Activated T-cell treated with anti-CD3 and anti-CD28 coated beads, Interleukin-2, amount 50 U/mL, for 24 hours (primary cell): ENCODE measurements at regions not wholly inside any gene's neighbourhood (a gene's known extent, or its start where the extent isn't known, plus 50 kb on each side); places are given as distances from the start of the nearest gene placed in this dataset.
"Not testable (repeated sequence)": the region's sequence is repeated elsewhere in the genome, so short reads cannot be mapped to it uniquely, and the experiment has no call there.

Experiments
- DNase-seq: peaks from one replicate; pipeline ENCODE4 v3.0.0-alpha.2; 2020
- H3K27ac Mint-ChIP-seq: 2 replicates; pipeline ENCODE4 v1.8.0; 2020; ENCODE audit warnings: mild to moderate bottlenecking, mixed read lengths
- H3K27me3 Mint-ChIP-seq: 2 replicates; pipeline ENCODE4 v1.8.0; 2020; ENCODE audit warnings: mixed read lengths
- H3K36me3 Mint-ChIP-seq: 2 replicates; pipeline ENCODE4 v1.8.0; 2020; ENCODE audit warnings: low read depth, mixed read lengths
- H3K4me1 Mint-ChIP-seq: 2 replicates; pipeline ENCODE4 v1.8.0; 2020; ENCODE audit warnings: low read depth, mixed read lengths
- H3K4me3 Mint-ChIP-seq: 2 replicates; pipeline ENCODE4 v1.8.0; 2020; ENCODE audit warnings: mild to moderate bottlenecking, moderate library complexity, mixed read lengths
- H3K9me3 Mint-ChIP-seq: 2 replicates; pipeline ENCODE4 v1.8.0; 2020; ENCODE audit warnings: mixed read lengths

- DNase-seq = no peak
- H3K36me3 Mint-ChIP-seq = peaks cover 31% of the 10 kb centered on the region
- H3K4me3 Mint-ChIP-seq = no peak overlapping the region
- no peaks in the 10 kb centered on the region for H3K27me3 Mint-ChIP-seq
- peaks cover 61% of the 10 kb centered on the region for H3K4me1 Mint-ChIP-seq
- no peak overlapping the region for H3K27ac Mint-ChIP-seq
- peaks cover 6% of the 10 kb centered on the region for H3K9me3 Mint-ChIP-seq
These were observed 55.9 kb upstream of the ATP5PO start for GRCh38 chr21:33971492-33972013.

GRCh38 chr21:33969581-33969980, 54.0 kb upstream of the ATP5PO start:
- H3K4me3 Mint-ChIP-seq = no peak overlapping the region
- DNase-seq = no peak
- H3K4me1 Mint-ChIP-seq = peaks cover 47% of the 10 kb centered on the region
- no peak overlapping the region for H3K27ac Mint-ChIP-seq
- peaks cover 6% of the 10 kb centered on the region for H3K9me3 Mint-ChIP-seq
- H3K27me3 Mint-ChIP-seq = no peaks in the 10 kb centered on the region
- peaks cover 28% of the 10 kb centered on the region for H3K36me3 Mint-ChIP-seq

- Mint-ChIP-seq H3K36me3 (peaks cover 32% of the 10 kb centered on the region), H3K4me3 (no peak overlapping the region), H3K27me3 (no peaks in the 10 kb centered on the region), H3K4me1 (peaks cover 47% of the 10 kb centered on the region), H3K9me3 (peaks cover 6% of the 10 kb centered on the region), H3K27ac (no peak overlapping the region)
- DNase-seq = no peak
These were observed 53.4 kb upstream of the ATP5PO start for GRCh38 chr21:33968995-33969348.

GRCh38 chr21:33968080-33968994, 52.7 kb upstream of the ATP5PO start:
- Mint-ChIP-seq H3K4me1 (peaks cover 45% of the 10 kb centered on the region), H3K27me3 (no peaks in the 10 kb centered on the region), H3K27ac (peak overlapping the region; percentile 22), H3K9me3 (peaks cover 6% of the 10 kb centered on the region), H3K4me3 (no peak overlapping the region), H3K36me3 (peaks cover 38% of the 10 kb centered on the region)
- no peak for DNase-seq

GRCh38 chr21:33967086-33967571, 51.5 kb upstream of the ATP5PO start:
- H3K9me3 Mint-ChIP-seq = peaks cover 6% of the 10 kb centered on the region
- H3K4me1 Mint-ChIP-seq = peaks cover 39% of the 10 kb centered on the region
- H3K36me3 Mint-ChIP-seq = peaks cover 50% of the 10 kb centered on the region
- H3K27ac Mint-ChIP-seq = no peak overlapping the region
- H3K4me3 Mint-ChIP-seq = no peak overlapping the region
- no peaks in the 10 kb centered on the region for H3K27me3 Mint-ChIP-seq
- no peak for DNase-seq

- Mint-ChIP-seq H3K27me3 (no peaks in the 10 kb centered on the region), H3K9me3 (peaks cover 6% of the 10 kb centered on the region), H3K4me1 (peaks cover 35% of the 10 kb centered on the region), H3K4me3 (no peak overlapping the region), H3K36me3 (peaks cover 51% of the 10 kb centered on the region), H3K27ac (no peak overlapping the region)
- DNase-seq = no peak
These were observed 50.8 kb upstream of the ATP5PO start for GRCh38 chr21:33966324-33966949.

- H3K4me1 Mint-ChIP-seq = peaks cover 33% of the 10 kb centered on the region
- DNase-seq, H3K9me3 Mint-ChIP-seq, H3K27ac Mint-ChIP-seq, H3K4me3 Mint-ChIP-seq, H3K27me3 Mint-ChIP-seq: not testable (repeated sequence)
- H3K36me3 Mint-ChIP-seq = peaks cover 54% of the 10 kb centered on the region
These were observed 50.1 kb upstream of the ATP5PO start for GRCh38 chr21:33965662-33966061.
